Stimulated activated CD8-positive, alpha-beta memory T cell treated with anti-CD3 and anti-CD28 coated beads, Interleukin-12 subunit alpha, Interleukin-12 subunit beta, amount 100 ng/mL, for 4 hours (primary cell): ENCODE measurements at regions not wholly inside any gene's neighbourhood (a gene's known extent, or its start where the extent isn't known, plus 50 kb on each side); places are given as distances from the start of the nearest gene placed in this dataset.

ENCODE experiments used
- DNase-seq: peaks from one replicate; pipeline ENCODE4 v3.0.0-alpha.2; 2020; ENCODE audit warnings: low read depth

DNA sequence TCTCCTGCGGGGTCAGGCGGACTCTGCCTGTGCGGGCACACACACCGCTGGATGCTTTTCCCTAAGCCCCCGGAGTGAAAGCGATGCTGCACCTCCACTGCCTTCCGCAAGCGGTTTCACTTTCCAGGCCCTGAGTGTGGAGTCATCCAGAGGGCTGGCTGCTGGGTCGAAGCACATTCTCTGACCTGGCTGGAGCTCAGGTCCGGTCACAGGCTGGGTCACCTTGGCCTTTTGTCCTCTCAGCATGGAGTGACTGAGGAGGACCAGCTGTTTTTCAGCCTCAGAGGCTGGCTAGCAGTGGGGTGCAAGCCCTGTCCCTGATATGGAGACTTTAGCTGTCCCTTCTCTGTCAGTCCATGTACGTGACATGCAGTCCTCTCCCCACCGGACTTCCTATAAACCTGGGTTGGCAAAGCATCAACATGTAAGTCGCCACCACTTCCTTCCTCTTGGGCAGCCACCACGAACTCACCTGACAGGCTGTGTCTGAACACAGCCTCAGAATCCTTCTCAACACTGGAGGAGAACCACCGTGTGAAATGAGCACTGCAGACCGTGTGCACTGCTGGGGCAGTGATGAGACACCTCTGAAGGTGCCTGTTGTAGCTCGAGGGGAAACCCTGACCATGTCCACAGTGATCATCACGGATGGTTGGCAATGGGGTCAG, 51.3 kb downstream of the GADD45G start:
- DNase-seq, result no peak

- DNase-seq, result no peak
These were observed 52.5 kb downstream of the GADD45G start for GRCh38 chr9:89657295-89657694.

DNA sequence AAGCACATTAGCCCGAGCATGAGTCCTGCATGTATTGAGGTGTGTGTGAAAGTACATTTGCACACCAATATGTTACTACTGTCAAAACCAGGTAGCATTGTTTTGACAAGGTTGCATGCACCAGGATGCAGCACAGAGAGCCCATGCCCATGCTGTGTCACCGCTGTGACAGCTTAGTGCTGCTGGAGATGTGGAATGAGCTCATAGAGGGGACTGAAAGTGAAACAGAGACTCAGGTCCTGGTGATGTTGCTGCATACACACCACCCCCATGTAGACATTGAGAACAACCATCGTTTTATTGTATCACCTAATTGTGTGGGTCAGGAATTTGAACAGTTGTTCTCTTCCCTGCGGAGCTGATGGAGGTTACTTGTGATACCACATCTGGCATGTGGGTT, 53.0 kb downstream of the GADD45G start:
- DNase-seq, result no peak

DNA sequence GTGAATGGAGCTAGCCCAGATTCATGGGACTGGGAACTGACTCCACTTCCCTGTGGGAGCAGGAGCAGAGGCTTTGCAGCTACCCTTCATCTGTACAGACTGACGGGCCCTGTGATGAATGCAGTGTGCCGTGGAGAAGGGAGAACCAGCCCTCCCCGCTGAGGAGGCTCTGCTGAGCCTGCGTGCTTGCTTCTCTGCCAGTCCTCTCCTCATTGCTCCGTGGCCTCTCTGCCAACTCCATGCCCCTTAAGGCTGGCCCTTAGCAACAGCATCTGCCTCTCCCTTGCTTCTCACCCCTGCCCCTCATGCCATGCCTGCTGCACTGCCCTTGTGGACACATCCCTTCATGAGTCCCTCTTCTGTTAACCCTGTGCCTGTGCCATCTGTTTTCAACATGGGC, 53.6 kb downstream of the GADD45G start:
- DNase-seq, result no peak

DNA sequence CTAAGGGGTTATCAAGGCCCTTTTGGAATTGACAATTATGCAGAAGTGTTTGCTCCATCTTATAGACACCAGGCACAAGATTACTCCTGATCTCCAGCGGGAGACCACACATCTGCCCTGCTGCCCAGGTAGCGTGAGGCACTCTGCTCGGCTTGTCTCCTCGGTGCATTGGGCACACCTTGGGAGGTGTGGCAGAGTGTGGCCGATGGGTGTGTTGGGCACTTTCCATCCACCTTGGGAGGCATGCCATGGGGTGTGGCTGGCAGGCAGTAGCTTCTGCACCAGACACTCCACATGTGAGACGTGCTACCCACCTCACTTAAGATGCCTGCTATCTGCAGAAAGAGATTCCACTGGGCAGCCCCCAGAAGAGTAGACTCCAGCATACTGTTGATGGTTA, 54.1 kb downstream of the GADD45G start:
- DNase-seq, result no peak

DNA sequence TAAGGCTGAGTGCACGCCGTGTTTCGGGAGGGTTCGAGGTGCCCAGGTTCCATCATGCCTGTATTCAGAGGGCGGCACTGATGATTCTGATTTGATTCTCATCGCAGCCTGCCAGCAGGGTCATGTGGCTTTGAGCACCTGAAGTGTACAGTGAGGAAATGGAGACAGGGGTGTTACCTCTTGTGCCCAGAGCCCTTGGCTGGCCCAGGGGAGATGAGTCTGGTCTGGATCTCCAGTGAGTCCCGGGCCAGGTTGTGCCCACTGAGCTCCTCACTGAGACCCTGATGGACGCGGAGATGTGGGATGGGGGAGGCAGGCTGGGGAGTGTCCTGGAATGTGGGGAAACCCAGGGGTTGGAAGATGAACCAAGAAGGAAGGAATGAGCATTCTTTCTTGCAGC, 54.7 kb downstream of the GADD45G start:
- DNase-seq, result no peak

- no peak for DNase-seq
These were observed 55.3 kb downstream of the GADD45G start for GRCh38 chr9:89659891-89660685.

- DNase-seq, result no peak
These were observed 56.7 kb downstream of the GADD45G start for GRCh38 chr9:89661391-89661949.

GRCh38 chr9:89661956-89662717, 57.3 kb downstream of the GADD45G start:
- DNase-seq, result no peak

- DNase-seq, result no peak
These were observed 58.2 kb downstream of the GADD45G start for GRCh38 chr9:89662718-89663613.

DNA sequence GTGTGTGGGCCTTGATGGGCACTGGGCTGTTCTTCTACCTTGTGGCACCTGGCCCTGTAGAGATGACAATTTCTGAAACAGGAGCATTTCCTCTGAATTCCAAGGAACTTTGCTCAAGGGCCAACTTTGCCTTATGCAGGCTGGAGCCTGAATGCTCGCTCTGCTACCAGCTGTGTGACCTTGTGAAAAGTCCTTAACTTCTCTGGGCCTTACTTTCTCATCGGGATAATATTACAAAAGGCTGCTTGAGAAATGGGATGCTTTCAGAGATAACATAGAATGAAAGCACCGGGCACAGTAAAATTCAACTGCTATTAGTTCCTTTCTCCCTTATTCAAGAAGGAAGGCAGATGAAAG, 58.8 kb downstream of the GADD45G start:
- DNase-seq, result no peak

- DNase-seq, result no peak
These were observed 59.2 kb downstream of the GADD45G start for GRCh38 chr9:89664010-89664409.

- DNase-seq, result no peak
These were observed 60.1 kb downstream of the GADD45G start for GRCh38 chr9:89664896-89665329.

- no peak for DNase-seq
These were observed 61.6 kb downstream of the GADD45G start for GRCh38 chr9:89666364-89666763.

- no peak for DNase-seq
These were observed 62.1 kb downstream of the GADD45G start for GRCh38 chr9:89666950-89667349.

DNA sequence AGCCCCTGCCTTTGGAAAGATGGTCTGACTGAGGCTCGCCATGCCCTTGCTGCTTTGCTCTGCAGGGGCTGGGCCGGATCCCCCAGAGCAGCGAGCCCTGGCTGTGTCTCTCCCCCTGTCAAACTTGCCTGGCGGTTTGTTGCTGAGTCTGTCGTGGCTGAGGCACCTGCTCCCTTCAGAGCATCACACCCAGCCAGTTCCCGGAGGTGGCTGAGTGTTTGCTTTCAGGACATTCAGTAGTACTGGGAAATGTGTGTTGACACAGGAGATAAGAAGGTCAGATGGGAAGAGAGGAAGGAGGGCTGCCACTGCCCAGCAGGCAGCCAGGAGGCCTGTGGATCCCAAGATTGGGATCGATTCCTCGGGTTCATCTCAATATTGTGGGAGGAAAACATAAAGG, 62.9 kb downstream of the GADD45G start:
- DNase-seq, result no peak

- DNase-seq, result no peak
These were observed 63.5 kb downstream of the GADD45G start for GRCh38 chr9:89668216-89668865.

- no peak for DNase-seq
These were observed 64.0 kb downstream of the GADD45G start for GRCh38 chr9:89668866-89669246.

DNA sequence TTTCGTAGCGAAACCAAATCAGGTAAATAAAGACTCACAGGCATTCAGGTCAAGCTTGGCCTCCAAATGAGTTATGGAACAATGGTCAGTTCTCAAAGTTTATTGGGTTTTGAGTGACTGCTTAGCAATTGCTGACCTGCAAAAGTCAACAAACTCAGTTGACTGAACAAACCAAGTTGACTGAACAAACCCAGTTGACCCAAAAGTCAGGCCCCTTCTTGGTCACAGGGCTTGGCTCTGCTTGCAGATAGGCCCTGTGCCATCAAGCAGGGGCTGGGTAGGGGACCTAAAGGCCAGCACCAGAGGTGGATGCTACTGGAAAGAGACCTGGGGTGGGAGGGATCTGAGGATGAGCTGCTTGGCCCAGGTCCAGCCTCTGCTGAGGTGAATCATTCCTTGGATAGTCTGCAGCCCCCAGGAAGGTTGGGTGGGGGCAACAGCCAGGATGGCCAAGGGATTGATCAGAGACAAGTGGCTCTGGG, 64.6 kb downstream of the GADD45G start:
- no peak for DNase-seq

DNA sequence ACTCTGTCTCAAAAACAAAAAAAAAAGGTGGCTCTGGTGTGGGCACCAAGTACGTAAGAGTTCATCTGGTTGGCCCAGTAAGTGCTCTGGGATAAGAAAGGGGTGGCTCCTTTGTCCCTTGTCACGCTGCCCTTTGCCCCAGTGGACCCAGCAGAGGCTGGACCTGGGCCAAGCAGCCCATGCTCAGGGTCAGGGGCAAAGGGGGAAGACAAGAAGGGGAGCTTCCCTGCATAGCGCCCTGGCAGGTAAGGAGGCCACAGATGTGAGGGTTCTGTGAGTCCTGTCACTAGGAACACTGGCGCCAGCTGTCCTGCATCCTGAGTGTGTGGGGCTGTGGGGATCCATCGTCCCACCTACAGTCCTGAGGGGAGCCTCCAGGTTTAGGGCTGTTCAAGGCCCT, 65.3 kb downstream of the GADD45G start:
- DNase-seq, result no peak
